GM18502 (cell line): ENCODE measurements at regions not wholly inside any gene's neighbourhood (a gene's known extent, or its start where the extent isn't known, plus 50 kb on each side); places are given as distances from the start of the nearest gene placed in this dataset.

Experiments used
- ATAC-seq: cut with Tn5 transposase; IDR thresholded peaks from one replicate; pipeline ENCODE4 v1.9.1; 2021; ENCODE audit warnings: mild to moderate bottlenecking; ENCODE audit not compliant: unreplicated experiment, poor library complexity

- no peak for ATAC-seq
These were observed 195.2 kb downstream of the DAD1 start for GRCh38 chr14:22393796-22394195.

GRCh38 chr14:22391908-22392565 is 197.0 kb downstream of the DAD1 start:
- ATAC-seq, result peak; percentile 44

- no peak for ATAC-seq
These were observed 198.1 kb downstream of the DAD1 start for GRCh38 chr14:22390824-22391461.

GRCh38 chr14:22390195-22390594 is 198.8 kb downstream of the DAD1 start:
- ATAC-seq, result no peak

- no peak for ATAC-seq
These were observed 200.1 kb downstream of the DAD1 start for GRCh38 chr14:22388669-22389595.

- ATAC-seq, result no peak
These were observed 201.2 kb downstream of the DAD1 start for GRCh38 chr14:22387776-22388241.

GRCh38 chr14:22386924-22387775 is 201.9 kb downstream of the DAD1 start:
- ATAC-seq, result no peak

GRCh38 chr14:22384974-22385526 is 204.0 kb downstream of the DAD1 start:
- no peak for ATAC-seq

GRCh38 chr14:22384167-22384549 is 204.9 kb downstream of the DAD1 start:
- ATAC-seq, result no peak

- ATAC-seq, result peak; percentile 62
These were observed 205.4 kb downstream of the DAD1 start for GRCh38 chr14:22383515-22384166.

GRCh38 chr14:22382955-22383354 is 206.1 kb downstream of the DAD1 start:
- no peak for ATAC-seq

GRCh38 chr14:22382395-22382794 is 206.6 kb downstream of the DAD1 start:
- ATAC-seq, result no peak

GRCh38 chr14:22381766-22382165 is 207.3 kb downstream of the DAD1 start:
- ATAC-seq, result no peak

GRCh38 chr14:22381408-22381760 is 207.6 kb downstream of the DAD1 start:
- ATAC-seq, result no peak

GRCh38 chr14:22380571-22381407 is 208.2 kb downstream of the DAD1 start:
- no peak for ATAC-seq

GRCh38 chr14:22379727-22380126 is 209.3 kb downstream of the DAD1 start:
- ATAC-seq, result no peak

GRCh38 chr14:22378181-22378580 is 210.8 kb downstream of the DAD1 start:
- no peak for ATAC-seq

GRCh38 chr14:22375321-22375930 is 213.6 kb downstream of the DAD1 start:
- ATAC-seq, result peak; percentile 52
